ENCODE measurements at regions not wholly inside any gene's neighbourhood (a gene's known extent, or its start where the extent isn't known, plus 50 kb on each side); places are given as distances from the start of the nearest gene placed in this dataset.

- DNase-seq (ENCODE audit: extremely low spot score): no peak
- TF ChIP-seq NFRKB (IDR thresholded peaks at IDR 0.05): no peak
- TF ChIP-seq SP1 (IDR thresholded peaks at IDR 0.05): no peak
- TF ChIP-seq FOXK2 (IDR thresholded peaks at IDR 0.05): no peak
- TF ChIP-seq HDGF (IDR thresholded peaks at IDR 0.05; ENCODE audit: borderline replicate concordance): no peak
- TF ChIP-seq L3MBTL2 (conservative IDR thresholded peaks at IDR 0.05): no peak
- TF ChIP-seq ARNT (IDR thresholded peaks at IDR 0.05): no peak
- TF ChIP-seq FOXM1 (IDR thresholded peaks at IDR 0.05; ENCODE audit: borderline replicate concordance): no peak
- TF ChIP-seq ZNF384 (IDR thresholded peaks at IDR 0.05): no peak
- no peak for TF ChIP-seq ELF4 (IDR thresholded peaks at IDR 0.05)
- TF ChIP-seq TARDBP (IDR thresholded peaks at IDR 0.05): no peak
- no peak for TF ChIP-seq CTBP1 (IDR thresholded peaks at IDR 0.05; ENCODE audit: borderline replicate concordance)
- TF ChIP-seq BHLHE40 (IDR thresholded peaks at IDR 0.05; ENCODE audit: borderline replicate concordance): no peak
- TF ChIP-seq LEF1 (IDR thresholded peaks at IDR 0.05; ENCODE audit: borderline replicate concordance): no peak
- no peak for TF ChIP-seq SUZ12 (IDR thresholded peaks at IDR 0.05)
- TF ChIP-seq FOXA1 (IDR thresholded peaks at IDR 0.05): no peak
- TF ChIP-seq, protein P1, sequence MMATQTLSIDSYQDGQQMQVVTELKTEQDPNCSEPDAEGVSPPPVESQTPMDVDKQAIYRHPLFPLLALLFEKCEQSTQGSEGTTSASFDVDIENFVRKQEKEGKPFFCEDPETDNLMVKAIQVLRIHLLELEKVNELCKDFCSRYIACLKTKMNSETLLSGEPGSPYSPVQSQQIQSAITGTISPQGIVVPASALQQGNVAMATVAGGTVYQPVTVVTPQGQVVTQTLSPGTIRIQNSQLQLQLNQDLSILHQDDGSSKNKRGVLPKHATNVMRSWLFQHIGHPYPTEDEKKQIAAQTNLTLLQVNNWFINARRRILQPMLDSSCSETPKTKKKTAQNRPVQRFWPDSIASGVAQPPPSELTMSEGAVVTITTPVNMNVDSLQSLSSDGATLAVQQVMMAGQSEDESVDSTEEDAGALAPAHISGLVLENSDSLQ (IDR thresholded peaks at IDR 0.05): no peak
- ChIA-PET CTCF (no interaction called here), POLR2A (no interaction called here)
Observed at GRCh38 chr1:94709891-94710581, 110.1 kb upstream of the SLC44A3 start.

GRCh38 chr1:94708811-94709210 is 111.3 kb upstream of the SLC44A3 start:
- CTCF ChIA-PET: no interaction called here
- TF ChIP-seq ZNF384 (IDR thresholded peaks at IDR 0.05) (no peak), SUZ12 (IDR thresholded peaks at IDR 0.05) (no peak), FOXM1 (IDR thresholded peaks at IDR 0.05; ENCODE audit: borderline replicate concordance) (no peak), CTBP1 (IDR thresholded peaks at IDR 0.05; ENCODE audit: borderline replicate concordance) (no peak), LEF1 (IDR thresholded peaks at IDR 0.05; ENCODE audit: borderline replicate concordance) (no peak), ARNT (IDR thresholded peaks at IDR 0.05) (no peak), FOXK2 (IDR thresholded peaks at IDR 0.05) (no peak), FOXA1 (IDR thresholded peaks at IDR 0.05) (no peak), L3MBTL2 (conservative IDR thresholded peaks at IDR 0.05) (no peak), HDGF (IDR thresholded peaks at IDR 0.05; ENCODE audit: borderline replicate concordance) (no peak), SP1 (IDR thresholded peaks at IDR 0.05) (no peak), NFRKB (IDR thresholded peaks at IDR 0.05) (no peak), TARDBP (IDR thresholded peaks at IDR 0.05) (no peak), BHLHE40 (IDR thresholded peaks at IDR 0.05; ENCODE audit: borderline replicate concordance) (no peak), ELF4 (IDR thresholded peaks at IDR 0.05) (no peak)
- TF ChIP-seq, protein P1 (IDR thresholded peaks at IDR 0.05): no peak
- DNase-seq (ENCODE audit: extremely low spot score): no peak
- POLR2A ChIA-PET: no interaction called here

DNA sequence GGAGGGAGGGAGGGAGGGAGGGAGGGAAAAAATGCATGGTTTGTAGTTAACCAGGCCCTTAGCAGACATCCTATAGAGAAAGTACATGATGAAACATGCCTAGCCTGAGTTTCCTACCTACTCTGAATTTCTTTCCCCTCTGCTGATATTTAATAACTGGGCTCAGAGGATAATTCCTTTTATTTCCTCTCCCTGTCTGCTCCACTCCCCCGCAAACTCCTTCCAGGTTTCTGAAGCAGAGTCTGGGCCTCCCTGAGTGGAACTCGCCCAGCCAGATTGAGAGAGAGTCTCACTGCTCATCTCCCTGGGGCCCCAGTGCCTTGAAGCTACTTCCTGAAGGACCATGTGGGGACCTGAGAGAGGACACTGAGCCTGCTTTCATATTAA is 111.9 kb upstream of the SLC44A3 start:
- TF ChIP-seq CTBP1 (IDR thresholded peaks at IDR 0.05; ENCODE audit: borderline replicate concordance) (no peak), TARDBP (IDR thresholded peaks at IDR 0.05) (no peak), HDGF (IDR thresholded peaks at IDR 0.05; ENCODE audit: borderline replicate concordance) (no peak), NFRKB (IDR thresholded peaks at IDR 0.05) (no peak), LEF1 (IDR thresholded peaks at IDR 0.05; ENCODE audit: borderline replicate concordance) (no peak), ARNT (IDR thresholded peaks at IDR 0.05) (no peak), SUZ12 (IDR thresholded peaks at IDR 0.05) (no peak), FOXK2 (IDR thresholded peaks at IDR 0.05) (no peak), L3MBTL2 (conservative IDR thresholded peaks at IDR 0.05) (no peak), ELF4 (IDR thresholded peaks at IDR 0.05) (no peak), SP1 (IDR thresholded peaks at IDR 0.05) (no peak)
- TF ChIP-seq, protein P1 (IDR thresholded peaks at IDR 0.05): no peak
- DNase-seq (ENCODE audit: extremely low spot score): no peak
- ChIA-PET CTCF (no interaction called here), POLR2A (no interaction called here)

GRCh38 chr1:94707321-94708298 is 112.5 kb upstream of the SLC44A3 start:
- CTCF ChIA-PET: no interaction called here
- no peak for DNase-seq (ENCODE audit: extremely low spot score)
- TF ChIP-seq LEF1 (IDR thresholded peaks at IDR 0.05; ENCODE audit: borderline replicate concordance) (no peak), ARNT (IDR thresholded peaks at IDR 0.05) (no peak), SUZ12 (IDR thresholded peaks at IDR 0.05) (no peak), FOXA1 (IDR thresholded peaks at IDR 0.05) (no peak), ZNF384 (IDR thresholded peaks at IDR 0.05) (no peak), TARDBP (IDR thresholded peaks at IDR 0.05) (no peak), SP1 (IDR thresholded peaks at IDR 0.05) (no peak), ELF4 (IDR thresholded peaks at IDR 0.05) (no peak)
- TF ChIP-seq, protein P1 (IDR thresholded peaks at IDR 0.05): no peak
- POLR2A ChIA-PET: no interaction called here

DNA sequence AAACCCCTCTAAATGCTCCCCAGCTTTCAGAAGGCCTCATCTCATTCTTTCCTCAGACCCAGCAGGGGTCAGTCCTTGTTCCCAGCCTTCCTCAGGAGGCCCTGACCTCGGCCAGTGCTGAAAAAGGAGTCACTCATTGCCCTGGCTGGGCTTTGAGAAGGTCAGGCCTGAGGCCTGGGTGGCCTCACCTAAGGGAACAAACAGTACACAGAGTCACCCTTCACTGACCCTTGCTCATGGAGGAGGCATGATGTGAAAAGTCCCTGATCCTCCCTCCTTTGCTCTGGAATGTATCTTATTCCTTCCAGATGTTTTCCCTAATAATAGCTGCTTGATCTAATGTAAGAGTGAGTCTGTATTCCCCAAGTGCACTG is 117.7 kb upstream of the SLC44A3 start:
- no peak for TF ChIP-seq LEF1 (IDR thresholded peaks at IDR 0.05; ENCODE audit: borderline replicate concordance)
- TF ChIP-seq ELF4 (IDR thresholded peaks at IDR 0.05): no peak
- TF ChIP-seq BHLHE40 (IDR thresholded peaks at IDR 0.05; ENCODE audit: borderline replicate concordance): no peak
- no peak for TF ChIP-seq L3MBTL2 (conservative IDR thresholded peaks at IDR 0.05)
- TF ChIP-seq FOXA1 (IDR thresholded peaks at IDR 0.05): no peak
- no peak for TF ChIP-seq NFRKB (IDR thresholded peaks at IDR 0.05)
- TF ChIP-seq FOXM1 (IDR thresholded peaks at IDR 0.05; ENCODE audit: borderline replicate concordance): no peak
- no peak for DNase-seq (ENCODE audit: extremely low spot score)
- POLR2A ChIA-PET: no interaction called here
- CTCF ChIA-PET: no interaction called here
